ENCODE measurements at regions not wholly inside any gene's neighbourhood (a gene's known extent, or its start where the extent isn't known, plus 50 kb on each side); places are given as distances from the start of the nearest gene placed in this dataset.
"Not testable (repeated sequence)": the region's sequence is repeated elsewhere in the genome, so short reads cannot be mapped to it uniquely, and the experiment has no call there.

DNA sequence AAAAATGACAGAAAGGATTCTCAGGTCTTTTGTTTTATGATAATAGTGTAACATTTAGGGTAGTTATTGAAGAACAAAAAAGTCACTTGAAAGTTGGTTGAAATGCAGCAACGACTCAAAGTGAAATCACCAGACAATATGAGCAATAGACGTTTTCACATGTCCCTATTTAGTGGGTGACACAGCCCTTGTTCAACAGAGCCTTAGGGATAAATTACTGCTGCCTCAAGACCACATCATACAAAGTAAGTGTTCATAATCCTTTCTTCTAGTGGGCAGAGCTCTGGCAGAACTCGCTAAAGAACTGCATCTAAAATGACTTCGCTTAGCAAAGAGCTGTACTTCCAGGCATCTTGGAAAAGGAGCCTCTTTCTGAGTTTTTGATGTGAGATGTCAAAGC, 128.5 kb upstream of the LMNTD1 start:
- ChIA-PET CTCF (no interaction called here), POLR2A (no interaction called here)

DNA sequence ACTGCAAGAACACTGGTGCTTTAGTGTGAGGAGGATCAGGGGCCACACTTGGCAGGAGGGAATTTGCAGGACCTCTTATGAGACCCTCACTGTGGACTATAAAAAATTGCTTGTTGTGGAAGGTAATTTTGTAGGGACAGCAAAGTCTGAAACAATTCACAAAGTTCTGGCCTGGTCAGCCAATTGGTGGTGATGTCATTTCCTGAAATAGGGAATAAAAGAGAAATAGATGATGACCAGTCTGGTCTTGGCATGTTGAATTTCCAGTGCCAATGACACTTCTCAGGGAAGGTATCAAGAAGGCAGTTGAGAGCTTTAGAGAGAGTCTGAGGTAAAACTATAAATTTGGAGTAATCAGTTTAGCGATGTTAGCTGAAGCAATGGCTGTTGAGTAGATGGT, 129.3 kb upstream of the LMNTD1 start:
- POLR2A ChIA-PET, result no interaction called here
- CTCF ChIA-PET, result no interaction called here

DNA sequence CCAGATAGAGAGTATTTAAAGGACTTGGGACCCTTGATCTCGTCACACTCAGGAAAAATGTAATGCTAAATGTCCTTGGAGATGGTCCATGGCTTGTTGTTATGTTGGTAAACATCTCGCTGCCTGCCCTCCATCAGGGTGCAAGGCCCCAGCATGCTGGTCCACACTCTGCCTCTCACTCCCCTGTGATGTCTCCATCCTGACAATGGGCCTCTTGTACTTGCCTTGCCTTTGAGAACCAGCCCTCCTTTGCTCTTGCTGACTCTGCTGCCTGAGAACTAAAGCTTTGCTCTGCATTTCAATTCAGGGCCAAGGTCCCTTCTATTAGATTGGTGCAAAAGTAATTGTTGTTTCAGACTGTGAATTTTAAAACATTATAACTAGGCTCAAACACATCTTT, 131.0 kb upstream of the LMNTD1 start:
- POLR2A ChIA-PET, result no interaction called here
- CTCF ChIA-PET, result no interaction called here

DNA sequence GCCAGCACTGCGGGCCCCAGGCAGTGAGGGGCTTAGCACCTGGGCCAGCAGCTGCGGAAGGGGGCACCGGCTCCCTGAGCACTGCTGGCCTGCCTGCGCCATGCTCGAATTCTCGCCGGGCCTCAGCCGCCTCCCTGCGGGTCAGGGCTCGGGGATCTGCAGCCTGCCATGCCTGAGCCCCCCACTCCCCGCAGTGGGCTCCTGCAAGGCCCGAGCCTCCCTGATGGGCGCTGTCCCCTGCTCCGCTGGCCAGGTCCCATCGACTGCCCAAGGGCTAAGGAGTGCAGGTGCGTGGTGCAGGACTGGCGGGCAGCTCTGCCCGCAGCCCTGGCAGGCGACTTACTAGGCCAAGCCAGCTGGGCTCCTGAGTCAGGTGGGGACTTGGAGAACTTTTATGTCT, 133.3 kb upstream of the LMNTD1 start:
- ChIA-PET CTCF (no interaction called here), POLR2A (no interaction called here)

DNA sequence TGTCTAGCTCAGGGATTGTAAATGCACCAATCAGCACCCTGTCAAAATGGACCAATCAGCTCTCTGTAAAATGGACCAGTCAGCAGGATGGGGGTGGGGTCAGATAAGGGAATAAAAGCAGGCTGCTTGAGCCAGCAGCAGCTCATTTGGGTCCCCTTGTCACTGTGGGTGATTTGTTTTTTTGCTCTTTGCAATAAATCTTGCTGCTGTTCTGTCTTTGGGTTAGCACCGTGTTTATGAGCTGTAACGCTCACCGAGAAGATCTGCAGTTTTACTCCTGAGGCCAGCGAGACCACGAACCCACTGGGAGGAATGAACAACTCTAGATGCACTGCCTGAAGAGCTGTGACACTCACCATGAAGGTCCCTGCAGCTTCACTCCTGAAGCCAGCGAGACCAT, 134.1 kb upstream of the LMNTD1 start:
- POLR2A ChIA-PET, result no interaction called here
- CTCF ChIA-PET, result no interaction called here

DNA sequence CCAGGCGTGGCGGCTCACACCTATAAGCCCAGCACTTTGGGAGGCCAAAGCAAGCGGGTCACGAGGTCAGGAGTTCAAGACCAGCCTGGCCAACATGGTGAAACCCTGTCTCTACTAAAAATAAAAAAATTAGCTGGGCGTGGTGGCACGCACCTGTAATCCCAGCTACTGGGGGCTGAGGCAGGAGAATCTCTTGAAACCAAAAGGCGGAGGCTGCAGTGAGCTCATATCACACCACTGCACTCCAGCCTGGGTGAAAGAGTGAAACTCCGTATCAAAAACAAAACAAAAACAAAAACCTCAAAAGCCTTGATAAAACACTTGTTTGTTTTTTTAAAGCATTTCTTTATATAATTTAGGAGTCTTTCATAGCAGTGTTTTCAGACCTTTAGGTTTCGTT, 135.8 kb upstream of the LMNTD1 start:
- CTCF ChIA-PET, POLR2A ChIA-PET: not testable (repeated sequence)

DNA sequence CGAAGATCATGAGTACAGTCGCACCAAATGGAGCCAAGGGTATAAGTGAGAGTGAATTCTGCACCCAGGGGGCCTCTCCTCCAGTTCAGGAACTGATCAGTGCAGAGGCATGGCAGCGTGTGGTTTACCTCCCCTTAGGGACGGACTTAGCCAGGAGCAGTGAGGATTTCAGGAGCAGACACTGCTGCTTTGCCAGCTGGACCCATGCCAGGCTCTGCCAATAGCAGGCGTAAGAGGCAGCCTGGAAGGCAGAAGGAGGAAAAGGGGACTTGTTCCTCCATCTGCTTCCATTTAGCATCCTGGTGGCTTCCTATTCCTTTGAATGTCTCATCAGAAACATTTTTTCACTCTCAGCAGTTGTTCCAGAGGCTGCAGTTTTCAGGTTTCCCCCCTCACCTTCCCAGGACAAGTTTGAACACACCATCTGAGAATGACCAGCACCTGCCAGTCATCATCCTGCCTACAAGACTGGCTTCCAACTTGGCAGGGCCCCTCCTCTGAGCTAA, 137.0 kb upstream of the LMNTD1 start:
- ChIA-PET CTCF (interaction anchor here (0.6 kb wide), 1 partner anchor 46 kb away, joined by 4 read pairs; no protein-coding TSS in a partner anchor), POLR2A (no interaction called here)

DNA sequence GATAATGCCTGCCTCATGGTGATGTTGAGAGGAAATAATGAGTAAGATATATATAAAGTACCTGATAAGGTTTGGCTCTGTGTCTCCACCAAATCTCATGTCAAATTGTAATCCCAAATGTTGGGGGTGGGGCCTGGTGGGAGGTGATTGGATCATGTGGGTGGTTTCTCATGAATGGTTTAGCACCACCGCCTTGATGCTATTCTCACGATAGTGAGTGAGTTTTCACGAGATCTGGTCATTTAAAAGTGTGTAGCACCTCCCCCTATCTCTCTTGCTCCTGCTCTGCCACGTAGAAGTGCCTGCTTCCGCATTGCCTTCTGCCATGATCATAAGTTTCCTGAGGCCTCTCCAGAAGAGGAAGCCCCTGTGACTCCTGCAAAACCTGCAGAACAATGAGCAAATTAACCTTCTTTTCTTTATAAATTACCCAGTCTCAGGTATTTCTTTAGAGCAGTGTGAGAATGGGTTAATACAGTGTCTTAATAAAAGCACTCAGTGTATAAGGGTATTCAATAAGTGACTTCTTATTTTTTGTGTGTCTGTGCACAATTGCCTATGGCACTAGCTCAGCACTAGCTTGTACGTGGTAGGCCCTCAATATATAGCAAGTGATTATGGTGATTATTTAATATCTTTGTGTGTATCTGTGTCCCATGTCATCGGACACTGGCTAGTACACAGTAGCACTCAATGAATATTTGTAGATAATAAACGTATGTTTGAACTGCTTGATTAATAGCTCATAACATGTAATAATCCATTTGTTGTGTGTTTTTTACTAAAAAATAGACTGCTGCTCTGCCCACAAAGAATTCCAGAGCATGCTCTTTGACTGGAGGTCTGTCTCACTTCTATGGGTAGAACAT, 138.1 kb upstream of the LMNTD1 start:
- ChIA-PET POLR2A (no interaction called here), CTCF (no interaction called here)

DNA sequence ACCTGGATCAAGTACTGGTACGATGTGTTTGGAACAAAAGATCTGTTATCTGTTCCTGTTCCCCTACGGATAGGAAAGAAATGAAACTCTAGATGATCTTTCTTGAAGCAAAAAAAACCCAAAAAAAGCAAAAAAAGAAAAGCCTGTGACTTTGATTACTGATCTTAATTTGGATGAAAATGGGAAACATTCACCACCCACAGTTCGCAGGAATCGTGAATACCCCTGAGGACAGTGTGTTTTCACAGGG, 138.7 kb upstream of the LMNTD1 start:
- POLR2A ChIA-PET, result no interaction called here

DNA sequence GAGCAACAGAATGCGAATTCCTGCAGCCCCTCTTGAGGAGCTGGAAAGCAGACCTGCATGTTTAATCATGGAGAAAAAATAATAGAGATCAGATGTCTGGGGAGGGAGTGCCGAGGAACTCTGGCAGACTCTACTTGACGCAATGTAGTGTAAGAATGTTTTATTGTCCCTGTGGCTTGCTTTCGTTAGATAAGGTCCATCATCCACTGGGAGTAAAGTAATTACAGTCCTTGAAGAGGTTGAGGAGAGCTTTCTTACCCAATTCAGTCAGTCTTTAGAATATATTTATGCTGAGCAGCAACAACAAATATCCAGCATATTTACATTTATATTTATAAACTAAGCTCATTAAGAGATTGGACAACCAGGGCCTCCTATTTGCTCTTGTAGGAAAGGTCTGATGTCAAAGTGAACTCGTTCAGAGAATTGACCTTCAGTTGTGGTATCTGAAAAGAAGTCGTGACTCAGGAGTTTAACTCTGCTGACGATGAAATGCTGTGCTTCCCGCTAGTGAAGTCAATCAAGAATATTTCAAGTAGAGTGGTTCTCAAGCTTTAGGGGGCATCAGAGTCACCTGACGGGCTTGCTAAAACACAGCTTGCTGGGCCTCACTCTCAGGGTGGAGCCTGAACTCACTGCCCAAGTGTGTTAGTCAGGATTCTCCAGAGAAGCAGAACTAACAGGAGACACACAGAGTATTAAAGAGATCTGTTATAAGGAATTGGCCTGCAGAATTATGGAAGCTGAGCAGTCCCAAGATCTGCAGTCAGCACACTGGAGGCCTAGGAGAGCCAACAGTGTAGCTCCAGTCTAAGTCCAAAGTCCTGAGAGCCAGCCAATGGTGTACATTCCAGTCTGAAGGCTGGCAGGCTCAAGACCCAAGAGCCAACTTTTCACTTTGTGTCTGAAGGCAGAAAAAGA, 139.3 kb upstream of the LMNTD1 start:
- CTCF ChIA-PET, result no interaction called here

More for the DNA sequence above, 138.7 kb upstream of the LMNTD1 start:
- CTCF ChIA-PET, result no interaction called here

DNA sequence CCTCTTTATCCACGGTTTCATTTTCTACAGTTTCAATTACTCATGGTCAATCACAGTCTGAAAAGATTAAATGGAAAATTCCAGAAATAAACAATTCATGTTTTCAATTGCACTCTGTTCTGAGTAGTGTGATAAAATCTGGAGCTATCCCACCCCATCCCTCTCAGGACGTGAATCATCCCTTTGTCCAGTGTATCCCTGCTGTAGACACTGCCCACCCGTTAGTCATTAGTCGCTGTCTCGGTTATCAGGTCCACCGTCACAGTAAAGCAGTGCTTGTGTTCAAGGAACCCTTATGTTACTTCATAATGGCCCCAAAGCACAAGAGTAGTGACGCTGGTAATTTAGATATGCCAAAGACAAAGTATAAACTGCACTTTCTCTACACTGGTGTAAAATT, 141.0 kb upstream of the LMNTD1 start:
- POLR2A ChIA-PET, result no interaction called here
- CTCF ChIA-PET, result no interaction called here

More for the DNA sequence above, 139.3 kb upstream of the LMNTD1 start:
- POLR2A ChIA-PET, result no interaction called here

DNA sequence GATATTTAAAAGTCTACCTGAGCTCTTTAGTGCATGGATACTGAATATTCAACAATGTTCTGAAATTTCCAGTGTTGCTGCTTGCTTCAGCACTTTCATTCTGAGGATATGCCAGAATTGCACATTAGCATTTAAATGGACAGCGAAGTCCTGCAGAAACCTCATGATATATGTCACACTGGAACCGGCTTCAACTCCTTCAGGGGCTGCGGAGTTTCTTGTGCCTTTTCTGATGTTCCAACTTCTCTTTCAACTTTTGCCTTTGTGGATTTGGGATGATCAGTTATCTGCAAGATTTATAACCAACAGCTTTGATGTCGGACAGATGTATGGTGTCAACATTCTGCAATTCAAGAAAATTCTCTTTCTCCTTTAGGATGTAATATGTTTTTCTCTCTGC, 142.5 kb upstream of the LMNTD1 start:
- ChIA-PET POLR2A (no interaction called here), CTCF (no interaction called here)

DNA sequence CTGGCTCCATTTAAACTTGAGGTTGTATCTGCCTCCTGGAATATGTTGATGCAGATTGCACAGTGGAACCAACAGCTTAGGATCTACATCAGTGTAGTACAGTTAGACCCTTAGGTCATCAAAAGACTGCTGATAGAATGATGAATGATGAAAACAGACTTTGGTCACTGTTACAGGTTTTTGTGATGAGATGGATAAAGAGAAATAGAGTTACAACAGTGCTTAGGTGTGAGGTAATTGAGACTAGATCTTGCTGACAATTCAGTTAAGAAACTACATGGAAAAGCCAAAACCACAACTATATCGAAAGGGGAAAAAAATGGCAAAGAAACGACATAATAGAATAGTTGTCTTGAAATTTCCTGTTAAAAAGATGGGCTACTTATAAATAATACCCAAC, 145.7 kb upstream of the LMNTD1 start:
- POLR2A ChIA-PET, result no interaction called here
- CTCF ChIA-PET, result no interaction called here

DNA sequence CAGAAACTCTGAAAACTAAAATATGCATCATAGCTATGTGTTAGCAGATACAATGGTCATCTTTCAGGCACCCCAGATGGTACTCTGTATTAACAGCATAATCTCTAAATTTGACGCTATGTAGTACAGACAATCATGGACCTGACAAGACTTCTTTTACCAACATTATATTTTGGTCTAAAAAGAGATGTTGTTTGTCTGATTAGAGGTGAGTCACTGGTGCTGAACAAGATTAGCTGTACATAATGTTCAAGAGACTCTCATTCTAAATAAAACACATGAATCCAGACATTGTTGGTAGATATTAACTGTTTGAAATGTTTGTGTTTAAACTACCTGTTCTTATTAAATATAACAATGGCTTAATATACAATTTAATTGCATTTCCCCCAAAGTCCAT, 146.4 kb upstream of the LMNTD1 start:
- CTCF ChIA-PET, result no interaction called here
- POLR2A ChIA-PET, result no interaction called here

DNA sequence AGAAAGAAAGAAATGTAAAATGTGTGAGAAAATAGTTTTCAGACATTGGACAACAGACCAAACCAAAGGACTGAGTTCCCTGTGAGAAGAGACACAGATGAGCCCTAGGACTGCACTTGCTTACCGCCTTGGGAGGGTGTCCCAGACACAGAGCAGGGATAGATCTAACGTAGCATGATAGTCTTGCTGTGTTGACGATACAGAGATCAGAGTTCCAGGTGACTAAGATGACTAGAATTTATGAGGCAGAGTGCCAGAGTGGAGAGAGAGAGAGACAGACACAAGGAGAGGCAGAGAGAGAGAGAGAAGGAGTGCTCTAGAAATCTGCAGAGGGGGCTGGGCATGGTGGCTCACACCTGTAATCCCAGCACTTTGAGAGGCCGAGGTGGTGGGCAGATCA, 148.2 kb upstream of the LMNTD1 start:
- ChIA-PET POLR2A (no interaction called here), CTCF (no interaction called here)

DNA sequence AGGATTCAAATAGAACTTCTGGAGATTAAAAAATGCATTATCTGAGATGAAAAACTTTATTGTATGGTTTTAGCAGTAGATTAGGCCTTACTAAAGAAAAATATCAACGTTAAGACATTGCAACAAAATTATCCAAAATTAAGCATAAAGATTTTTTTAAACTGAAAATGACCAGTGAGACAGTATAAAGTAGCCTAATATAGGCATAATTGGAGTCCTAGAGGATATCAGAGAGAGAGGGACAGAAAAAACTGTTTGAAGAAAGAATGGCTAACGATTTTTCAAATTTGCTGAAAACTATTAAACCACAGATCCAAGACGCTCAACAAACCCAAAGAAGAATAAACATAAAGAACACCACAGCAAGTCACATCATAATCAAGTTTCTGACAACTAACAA, 149.5 kb upstream of the LMNTD1 start:
- CTCF ChIA-PET, result no interaction called here

DNA sequence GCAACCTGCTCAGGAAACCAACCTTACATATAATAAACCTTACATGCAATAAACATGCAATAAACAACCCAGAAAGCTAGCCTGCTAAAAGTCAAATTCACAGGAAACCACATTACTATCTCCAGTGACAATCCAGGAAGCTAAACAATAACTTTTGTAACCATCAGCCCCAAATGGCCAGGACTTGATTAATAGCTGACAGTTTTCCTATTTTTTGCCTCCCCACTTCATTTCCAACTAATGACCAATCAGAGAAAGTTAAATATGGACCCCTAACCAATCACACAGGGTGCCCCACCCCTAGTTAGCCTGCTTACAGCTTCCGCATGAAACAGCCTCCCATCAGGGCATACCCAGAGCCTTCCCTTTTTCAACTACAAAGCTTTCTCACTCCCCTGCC, 152.2 kb upstream of the LMNTD1 start:
- ChIA-PET CTCF (no interaction called here), POLR2A (no interaction called here)

More for the DNA sequence above, 149.5 kb upstream of the LMNTD1 start:
- POLR2A ChIA-PET, result no interaction called here

DNA sequence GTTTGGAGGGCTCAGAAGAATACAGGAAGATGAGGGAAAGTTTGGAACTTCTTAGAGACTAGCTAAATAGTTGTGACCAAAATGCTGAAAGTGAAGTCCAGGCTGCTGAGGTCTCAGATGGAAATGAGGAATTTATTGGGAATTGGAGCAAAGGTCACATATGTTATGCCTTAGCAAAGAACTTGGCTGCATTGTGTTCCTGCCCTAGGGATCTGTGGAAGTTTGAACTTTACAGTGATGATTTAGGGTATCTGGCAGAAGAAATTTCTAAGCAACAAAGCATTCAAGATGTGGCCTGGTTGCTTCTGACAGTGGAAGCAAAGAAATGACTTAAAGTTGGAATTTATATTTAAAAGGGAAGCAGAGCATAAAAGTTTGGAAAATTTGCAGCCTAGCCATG, 153.6 kb upstream of the LMNTD1 start:
- CTCF ChIA-PET, POLR2A ChIA-PET: not testable (repeated sequence)

DNA sequence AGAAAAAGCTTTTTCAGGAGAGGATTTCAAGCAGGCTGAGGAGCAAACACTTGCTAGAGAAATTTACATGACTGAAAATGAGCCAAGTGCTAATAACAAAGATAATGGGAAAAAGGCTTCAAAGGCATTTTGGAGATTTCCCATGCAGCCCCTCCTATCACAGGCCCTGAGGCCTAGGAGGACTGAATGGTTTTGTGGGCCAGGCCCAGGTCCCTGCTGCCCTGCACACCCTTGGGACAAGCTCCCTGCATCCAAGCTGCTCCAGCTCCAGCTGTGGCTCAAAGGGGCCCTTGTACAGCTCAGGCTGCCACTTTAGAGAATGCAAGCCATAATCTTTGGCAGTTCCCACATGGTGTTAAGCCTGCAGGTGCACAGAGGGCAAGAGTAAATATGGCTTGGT, 154.0 kb upstream of the LMNTD1 start:
- CTCF ChIA-PET, result no interaction called here

DNA sequence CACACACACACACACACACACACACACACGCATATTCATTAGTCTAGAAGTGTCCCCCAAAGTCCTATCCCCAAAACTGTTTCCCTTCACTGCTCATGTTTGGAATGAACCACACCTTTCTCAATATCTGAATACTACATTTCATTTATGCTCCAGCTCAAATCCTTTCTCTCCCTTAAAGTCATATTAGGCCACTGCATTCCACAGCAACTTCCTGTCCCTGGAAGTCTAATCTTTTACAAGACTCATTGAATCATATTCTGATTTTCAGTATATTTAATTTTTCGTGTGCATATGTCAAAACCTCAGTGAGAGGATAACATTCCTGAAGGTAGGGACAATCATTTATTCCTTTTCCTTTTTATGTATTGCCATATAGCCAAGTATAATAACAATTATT, 155.6 kb upstream of the LMNTD1 start:
- CTCF ChIA-PET, result no interaction called here

More for the DNA sequence above, 154.0 kb upstream of the LMNTD1 start:
- POLR2A ChIA-PET, result no interaction called here

DNA sequence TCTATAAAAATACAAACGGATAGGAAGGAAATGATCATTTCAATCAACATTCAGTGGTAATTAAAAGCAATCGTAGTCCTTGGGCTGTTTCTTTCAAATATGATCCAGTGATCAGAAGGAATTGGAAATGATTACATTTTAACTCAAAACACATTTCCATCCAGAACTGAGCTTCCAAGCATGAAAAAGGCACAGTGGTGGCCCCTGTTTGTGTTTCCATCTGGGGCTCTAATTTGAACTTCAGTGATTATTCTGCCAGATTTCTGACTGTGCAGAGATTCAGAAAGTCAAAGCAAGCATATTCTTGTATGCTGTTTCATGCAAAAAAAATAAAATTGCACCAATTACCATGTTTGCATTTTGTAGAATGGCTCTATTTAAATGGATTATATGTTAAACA, 157.0 kb upstream of the LMNTD1 start:
- CTCF ChIA-PET, result no interaction called here
- POLR2A ChIA-PET, result no interaction called here

More for the DNA sequence above, 155.6 kb upstream of the LMNTD1 start:
- POLR2A ChIA-PET, result no interaction called here

Measured in activated CD8-positive, alpha-beta memory T cell treated with anti-CD3 and anti-CD28 coated beads for 36 hours (primary cell).